Liver (tissue), 8 donors: ENCODE measurements at regions not wholly inside any gene's neighbourhood (a gene's known extent, or its start where the extent isn't known, plus 50 kb on each side); places are given as distances from the start of the nearest gene placed in this dataset.

ENCODE experiments used
- DNase-seq: peaks from one replicate; pipeline ENCODE4 v3.0.0-alpha.2; 2017; ENCODE audit warnings: low spot score
- H3K27ac ChIP-seq, 2 donors: one replicate each; pipeline ENCODE4 v1.7.0; 2013; ENCODE audit warnings: inconsistent platforms in 2 of 2, low read length in 2 of 2, control low read depth in 1 of 2, low read depth in 1 of 2, mild to moderate bottlenecking in 1 of 2
- H3K27me3 ChIP-seq, 4 donors: one replicate each; pipeline versions ENCODE4 v1.6.1 to v1.7.0; 2013; ENCODE audit warnings: low read length in 3 of 4, inconsistent platforms in 1 of 4, mild to moderate bottlenecking in 1 of 4, moderate library complexity in 1 of 4; ENCODE audit not compliant: control insufficient read depth in 4 of 4, insufficient read depth in 4 of 4
- H3K36me3 ChIP-seq, 4 donors: one replicate each; pipeline versions ENCODE4 v1.6.1 to v1.7.0; 2013; ENCODE audit warnings: low read length in 3 of 4, mild to moderate bottlenecking in 3 of 4, low read depth in 1 of 4, moderate library complexity in 1 of 4; ENCODE audit not compliant: control insufficient read depth in 4 of 4, insufficient read depth in 3 of 4
- H3K4me1 ChIP-seq, 4 donors: one replicate each; pipeline versions ENCODE4 v1.6.1 to v1.7.0; 2013; ENCODE audit warnings: low read length in 3 of 4, mild to moderate bottlenecking in 3 of 4, moderate library complexity in 1 of 4; ENCODE audit not compliant: control insufficient read depth in 4 of 4, insufficient read depth in 4 of 4
- H3K4me3 ChIP-seq, 3 donors: one replicate each; pipeline versions ENCODE4 v1.6.1 to v1.7.0; 2013; ENCODE audit warnings: low read length in 3 of 3, control low read depth in 1 of 3, low read depth in 1 of 3, mild to moderate bottlenecking in 1 of 3
- H3K9ac ChIP-seq, 2 donors: one replicate each; pipeline ENCODE4 v1.7.0; 2013; ENCODE audit warnings: low read length in 2 of 2, mild to moderate bottlenecking in 2 of 2, moderate library complexity in 2 of 2, control low read depth in 1 of 2, low read depth in 1 of 2
- H3K9me3 ChIP-seq, 4 donors: one replicate each; pipeline versions ENCODE4 v1.6.1 to v1.7.0; 2013; ENCODE audit warnings: low read length in 3 of 4; ENCODE audit not compliant: control insufficient read depth in 4 of 4
- FOXA1 ChIP-seq: IDR thresholded peaks from 2 replicates; pipeline ENCODE4 v1.6.1; 2016; ENCODE audit warnings: antibody characterized with exemption
- FOXA2 ChIP-seq: IDR thresholded peaks from 2 replicates; pipeline ENCODE4 v1.6.1; 2016; ENCODE audit warnings: antibody characterized with exemption
- HNF4A ChIP-seq, 2 donors: conservative IDR thresholded peaks; 2 replicates each; pipeline ENCODE4 v1.6.1; 2016; ENCODE audit warnings: antibody characterized with exemption in 2 of 2, mild to moderate bottlenecking in 2 of 2
- NR2F2 ChIP-seq: IDR thresholded peaks from 2 replicates; pipeline ENCODE4 v1.6.1; 2016; ENCODE audit warnings: antibody characterized with exemption
- RAD21 ChIP-seq, 2 donors: IDR thresholded peaks; 2 replicates each; pipeline ENCODE4 v1.6.1; 2016; ENCODE audit warnings: antibody characterized with exemption in 2 of 2, mild to moderate bottlenecking in 2 of 2
- RXRA ChIP-seq, 2 donors: IDR thresholded peaks; 2 replicates each; pipeline ENCODE4 v1.6.1; 2017 to 2018; ENCODE audit warnings: antibody characterized with exemption in 2 of 2, mild to moderate bottlenecking in 1 of 2
- TAF1 ChIP-seq: conservative IDR thresholded peaks from 2 replicates; pipeline ENCODE4 v1.6.1; 2016; ENCODE audit warnings: antibody characterized with exemption, mild to moderate bottlenecking
- YY1 ChIP-seq: IDR thresholded peaks from 2 replicates; pipeline ENCODE4 v1.6.1; 2016; ENCODE audit warnings: antibody characterized with exemption, mild to moderate bottlenecking
- WGBS: extraction: QIAGEN DNeasy Blood & Tissue Kit; methylation state at CpG from one replicate; pipeline ENCODE4 v1.1.7; 2013; 5-methylcytosine and 5-hydroxymethylcytosine counted together
- TF ChIP-seq, protein P1 (sequence below): IDR thresholded peaks from 2 replicates; pipeline ENCODE4 v1.6.1; 2016; ENCODE audit warnings: antibody characterized with exemption, mild to moderate bottlenecking
- TF ChIP-seq, protein P2 (sequence below): IDR thresholded peaks from 2 replicates; pipeline ENCODE4 v1.6.1; 2016; ENCODE audit warnings: antibody characterized with exemption
- TF ChIP-seq, protein P3 (sequence below): fragments of 150-350 bp; IDR thresholded peaks from 2 replicates; pipeline ENCODE4 v1.5.1; 2017; ENCODE audit warnings: improper control_type of control experiment, low read depth, low read length; ENCODE audit not compliant: missing input control
- TF ChIP-seq, protein P4 (sequence below): IDR thresholded peaks from 2 replicates; pipeline ENCODE4 v1.6.1; 2016; ENCODE audit warnings: antibody characterized with exemption
- donor health status: healthy.
- donor health status: healthy.
- donor health status: healthy.
- donor health status: healthy.
- donor health status: healthy.

DNA sequence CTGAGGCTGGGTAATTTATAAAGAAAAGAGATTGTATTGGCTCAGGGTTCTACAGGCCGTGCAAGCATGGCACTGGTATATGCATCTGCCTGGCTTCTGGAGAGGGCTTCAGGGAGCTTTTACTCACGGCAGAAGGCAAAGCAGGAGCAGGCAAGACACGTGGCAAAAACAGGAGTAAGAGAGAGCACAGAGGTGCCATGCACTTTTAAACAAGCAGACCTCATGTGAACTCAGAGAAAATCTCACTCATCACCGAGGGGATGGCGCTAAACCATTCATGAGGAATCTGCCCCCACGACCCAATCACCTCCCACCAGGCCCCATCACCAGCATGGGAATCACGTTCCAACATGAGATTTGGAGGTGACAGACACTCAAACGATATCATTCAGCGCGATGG, 400.7 kb upstream of the RUNX1 start:
- 93% methylated on average over 10 of the region's 10 CpGs for WGBS
- TF ChIP-seq RXRA (IDR thresholded peaks at IDR 0.05) (no peak), TAF1 (no peak), RAD21 (IDR thresholded peaks at IDR 0.05) (no peak)
- TF ChIP-seq, protein P1, sequence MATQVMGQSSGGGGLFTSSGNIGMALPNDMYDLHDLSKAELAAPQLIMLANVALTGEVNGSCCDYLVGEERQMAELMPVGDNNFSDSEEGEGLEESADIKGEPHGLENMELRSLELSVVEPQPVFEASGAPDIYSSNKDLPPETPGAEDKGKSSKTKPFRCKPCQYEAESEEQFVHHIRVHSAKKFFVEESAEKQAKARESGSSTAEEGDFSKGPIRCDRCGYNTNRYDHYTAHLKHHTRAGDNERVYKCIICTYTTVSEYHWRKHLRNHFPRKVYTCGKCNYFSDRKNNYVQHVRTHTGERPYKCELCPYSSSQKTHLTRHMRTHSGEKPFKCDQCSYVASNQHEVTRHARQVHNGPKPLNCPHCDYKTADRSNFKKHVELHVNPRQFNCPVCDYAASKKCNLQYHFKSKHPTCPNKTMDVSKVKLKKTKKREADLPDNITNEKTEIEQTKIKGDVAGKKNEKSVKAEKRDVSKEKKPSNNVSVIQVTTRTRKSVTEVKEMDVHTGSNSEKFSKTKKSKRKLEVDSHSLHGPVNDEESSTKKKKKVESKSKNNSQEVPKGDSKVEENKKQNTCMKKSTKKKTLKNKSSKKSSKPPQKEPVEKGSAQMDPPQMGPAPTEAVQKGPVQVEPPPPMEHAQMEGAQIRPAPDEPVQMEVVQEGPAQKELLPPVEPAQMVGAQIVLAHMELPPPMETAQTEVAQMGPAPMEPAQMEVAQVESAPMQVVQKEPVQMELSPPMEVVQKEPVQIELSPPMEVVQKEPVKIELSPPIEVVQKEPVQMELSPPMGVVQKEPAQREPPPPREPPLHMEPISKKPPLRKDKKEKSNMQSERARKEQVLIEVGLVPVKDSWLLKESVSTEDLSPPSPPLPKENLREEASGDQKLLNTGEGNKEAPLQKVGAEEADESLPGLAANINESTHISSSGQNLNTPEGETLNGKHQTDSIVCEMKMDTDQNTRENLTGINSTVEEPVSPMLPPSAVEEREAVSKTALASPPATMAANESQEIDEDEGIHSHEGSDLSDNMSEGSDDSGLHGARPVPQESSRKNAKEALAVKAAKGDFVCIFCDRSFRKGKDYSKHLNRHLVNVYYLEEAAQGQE, result no peak
- H3K4me3 ChIP-seq, result no peak overlapping the region

DNA sequence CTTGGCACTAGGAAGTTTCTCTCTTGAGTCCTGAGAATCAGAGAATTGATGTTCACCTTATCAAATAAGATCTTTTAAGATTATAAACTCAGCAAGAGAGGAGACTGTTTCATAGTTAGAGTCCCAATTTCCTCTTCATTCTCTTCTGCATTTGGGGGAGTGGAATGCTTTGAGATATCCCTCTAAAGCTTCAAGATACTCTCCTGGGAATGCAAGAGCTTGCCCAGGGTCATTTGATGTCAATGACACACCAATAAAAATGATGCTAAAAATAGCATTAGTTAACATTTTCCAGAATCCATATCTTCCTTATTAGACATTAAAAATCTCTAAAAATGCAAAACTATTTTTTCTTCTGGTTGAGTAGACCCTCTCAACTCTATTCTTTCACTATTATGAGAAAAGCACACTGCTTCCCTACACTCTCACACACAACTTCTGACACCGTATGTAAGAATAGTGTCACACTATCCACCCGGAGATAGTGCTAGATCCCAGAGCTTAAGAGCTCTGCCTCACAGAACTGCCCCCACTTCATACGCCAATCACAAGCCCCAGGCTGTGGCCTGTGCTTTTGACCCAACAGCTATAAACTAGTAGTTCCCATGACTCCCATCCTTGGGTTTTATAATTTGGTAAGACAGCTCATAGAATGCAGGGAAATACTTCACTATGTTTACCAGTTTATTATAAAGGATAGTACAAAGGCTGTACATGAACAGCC, 399.9 kb upstream of the RUNX1 start:
- H3K4me1 ChIP-seq, result no peaks in the 10 kb centered on the region
- WGBS, result 78% methylated on average over 3 of the region's 3 CpGs
- H3K9me3 ChIP-seq, result no peaks in the 10 kb centered on the region
- TF ChIP-seq, protein P2, sequence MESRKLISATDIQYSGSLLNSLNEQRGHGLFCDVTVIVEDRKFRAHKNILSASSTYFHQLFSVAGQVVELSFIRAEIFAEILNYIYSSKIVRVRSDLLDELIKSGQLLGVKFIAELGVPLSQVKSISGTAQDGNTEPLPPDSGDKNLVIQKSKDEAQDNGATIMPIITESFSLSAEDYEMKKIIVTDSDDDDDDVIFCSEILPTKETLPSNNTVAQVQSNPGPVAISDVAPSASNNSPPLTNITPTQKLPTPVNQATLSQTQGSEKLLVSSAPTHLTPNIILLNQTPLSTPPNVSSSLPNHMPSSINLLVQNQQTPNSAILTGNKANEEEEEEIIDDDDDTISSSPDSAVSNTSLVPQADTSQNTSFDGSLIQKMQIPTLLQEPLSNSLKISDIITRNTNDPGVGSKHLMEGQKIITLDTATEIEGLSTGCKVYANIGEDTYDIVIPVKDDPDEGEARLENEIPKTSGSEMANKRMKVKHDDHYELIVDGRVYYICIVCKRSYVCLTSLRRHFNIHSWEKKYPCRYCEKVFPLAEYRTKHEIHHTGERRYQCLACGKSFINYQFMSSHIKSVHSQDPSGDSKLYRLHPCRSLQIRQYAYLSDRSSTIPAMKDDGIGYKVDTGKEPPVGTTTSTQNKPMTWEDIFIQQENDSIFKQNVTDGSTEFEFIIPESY, result no peak
- TF ChIP-seq HNF4A (conservative IDR thresholded peaks at IDR 0.05) (no peak), FOXA2 (no peak), FOXA1 (no peak), RAD21 (IDR thresholded peaks at IDR 0.05) (no peak), NR2F2 (no peak), YY1 (no peak)
- TF ChIP-seq, protein P3, sequence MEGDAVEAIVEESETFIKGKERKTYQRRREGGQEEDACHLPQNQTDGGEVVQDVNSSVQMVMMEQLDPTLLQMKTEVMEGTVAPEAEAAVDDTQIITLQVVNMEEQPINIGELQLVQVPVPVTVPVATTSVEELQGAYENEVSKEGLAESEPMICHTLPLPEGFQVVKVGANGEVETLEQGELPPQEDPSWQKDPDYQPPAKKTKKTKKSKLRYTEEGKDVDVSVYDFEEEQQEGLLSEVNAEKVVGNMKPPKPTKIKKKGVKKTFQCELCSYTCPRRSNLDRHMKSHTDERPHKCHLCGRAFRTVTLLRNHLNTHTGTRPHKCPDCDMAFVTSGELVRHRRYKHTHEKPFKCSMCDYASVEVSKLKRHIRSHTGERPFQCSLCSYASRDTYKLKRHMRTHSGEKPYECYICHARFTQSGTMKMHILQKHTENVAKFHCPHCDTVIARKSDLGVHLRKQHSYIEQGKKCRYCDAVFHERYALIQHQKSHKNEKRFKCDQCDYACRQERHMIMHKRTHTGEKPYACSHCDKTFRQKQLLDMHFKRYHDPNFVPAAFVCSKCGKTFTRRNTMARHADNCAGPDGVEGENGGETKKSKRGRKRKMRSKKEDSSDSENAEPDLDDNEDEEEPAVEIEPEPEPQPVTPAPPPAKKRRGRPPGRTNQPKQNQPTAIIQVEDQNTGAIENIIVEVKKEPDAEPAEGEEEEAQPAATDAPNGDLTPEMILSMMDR, result no peak
- TF ChIP-seq, protein P4, sequence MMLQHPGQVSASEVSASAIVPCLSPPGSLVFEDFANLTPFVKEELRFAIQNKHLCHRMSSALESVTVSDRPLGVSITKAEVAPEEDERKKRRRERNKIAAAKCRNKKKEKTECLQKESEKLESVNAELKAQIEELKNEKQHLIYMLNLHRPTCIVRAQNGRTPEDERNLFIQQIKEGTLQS, result no peak
- H3K4me3 ChIP-seq, result no peak overlapping the region
- H3K27ac ChIP-seq, result no peak overlapping the region
- no peak overlapping the region for H3K9ac ChIP-seq
- DNase-seq, result no peak
- no peaks in the 10 kb centered on the region for H3K36me3 ChIP-seq
- H3K27me3 ChIP-seq, result no peaks in the 10 kb centered on the region

More for the DNA sequence above, 400.7 kb upstream of the RUNX1 start:
- DNase-seq, result no peak
- no peaks in the 10 kb centered on the region for H3K4me1 ChIP-seq
- no peak overlapping the region for H3K27ac ChIP-seq
- no peak overlapping the region for H3K9ac ChIP-seq
- no peaks in the 10 kb centered on the region for H3K36me3 ChIP-seq
- H3K9me3 ChIP-seq, result no peaks in the 10 kb centered on the region
- no peaks in the 10 kb centered on the region for H3K27me3 ChIP-seq
